ENCODE measurements at regions not wholly inside any gene's neighbourhood (a gene's known extent, or its start where the extent isn't known, plus 50 kb on each side); places are given as distances from the start of the nearest gene placed in this dataset.

GRCh38 chr6:6412221-6412620 is 91.8 kb upstream of the F13A1 start:
- TF ChIP-seq CTCF (IDR thresholded peaks at IDR 0.05) (no peak), POLR2A (IDR thresholded peaks at IDR 0.05) (no peak)
